Activated naive CD4-positive, alpha-beta T cell treated with anti-CD3 and anti-CD28 coated beads, Interleukin-2, amount 50 U/mL, for 72 hours (primary cell): ENCODE measurements at regions not wholly inside any gene's neighbourhood (a gene's known extent, or its start where the extent isn't known, plus 50 kb on each side); places are given as distances from the start of the nearest gene placed in this dataset.
A peak's percentile ranks its signal among the peaks of the same experiment; 100 is the strongest.
"Not testable (repeated sequence)": the region's sequence is repeated elsewhere in the genome, so short reads cannot be mapped to it uniquely, and the experiment has no call there.

Source experiments
- ATAC-seq, 2 donors: fragments of 150-1000 bp; cut with Tn5 transposase; 2 replicates each; pipeline ENCODE4 v1.10.0; 2021; ENCODE audit warnings: mild to moderate bottlenecking in 2 of 2, moderate library complexity in 2 of 2
- DNase-seq, 2 donors: peaks; one replicate each; pipeline ENCODE4 v3.0.0; 2021 to 2022; ENCODE audit warnings: low spot score in 2 of 2
- H3K27ac Mint-ChIP-seq, 2 donors: one replicate each; pipeline ENCODE4 v1.8.0; 2022; ENCODE audit warnings: mild to moderate bottlenecking in 2 of 2, mixed read lengths in 2 of 2
- H3K36me3 Mint-ChIP-seq, 2 donors: one replicate each; pipeline ENCODE4 v1.8.0; 2022; ENCODE audit warnings: mixed read lengths in 2 of 2
- H3K9me3 Mint-ChIP-seq, 2 donors: one replicate each; pipeline ENCODE4 v1.8.0; 2022; ENCODE audit warnings: mixed read lengths in 2 of 2

- DNase-seq, H3K27ac Mint-ChIP-seq, H3K9me3 Mint-ChIP-seq, ATAC-seq, H3K36me3 Mint-ChIP-seq: not testable (repeated sequence)
Observed at GRCh38 chr1:83405789-83406188, 593.1 kb downstream of the TTLL7 start.

- not testable (repeated sequence) for ATAC-seq, H3K27ac Mint-ChIP-seq, H3K36me3 Mint-ChIP-seq, H3K9me3 Mint-ChIP-seq, DNase-seq
Observed at GRCh38 chr1:83403500-83403899, 595.4 kb downstream of the TTLL7 start.

GRCh38 chr1:83401146-83401545, 597.8 kb downstream of the TTLL7 start:
- not testable (repeated sequence) for H3K9me3 Mint-ChIP-seq, H3K36me3 Mint-ChIP-seq, H3K27ac Mint-ChIP-seq, DNase-seq, ATAC-seq

- H3K9me3 Mint-ChIP-seq, H3K36me3 Mint-ChIP-seq, DNase-seq, H3K27ac Mint-ChIP-seq, ATAC-seq: not testable (repeated sequence)
Observed at GRCh38 chr1:83400173-83400572, 598.8 kb downstream of the TTLL7 start.

GRCh38 chr1:83398125-83398524, 600.8 kb downstream of the TTLL7 start:
- H3K27ac Mint-ChIP-seq: peak overlapping the region in 1 of 2 donors; percentile 44
- DNase-seq, H3K9me3 Mint-ChIP-seq, H3K36me3 Mint-ChIP-seq: not testable (repeated sequence)
- ATAC-seq: peak in 1 of 2 donors; percentile 83

GRCh38 chr1:83395130-83395529, 603.8 kb downstream of the TTLL7 start:
- ATAC-seq, H3K27ac Mint-ChIP-seq, DNase-seq, H3K36me3 Mint-ChIP-seq, H3K9me3 Mint-ChIP-seq: not testable (repeated sequence)

GRCh38 chr1:83386946-83387345, 612.0 kb downstream of the TTLL7 start:
- ATAC-seq, DNase-seq, H3K27ac Mint-ChIP-seq: not testable (repeated sequence)
- Mint-ChIP-seq H3K9me3 (peaks cover 0 to 21% of the 10 kb centered on the region in 2 donors), H3K36me3 (peaks cover 0 to 13% of the 10 kb centered on the region in 2 donors)

- ATAC-seq, H3K27ac Mint-ChIP-seq, DNase-seq: not testable (repeated sequence)
- H3K9me3 Mint-ChIP-seq: peaks cover 0 to 29% of the 10 kb centered on the region in 2 donors
- H3K36me3 Mint-ChIP-seq: peaks cover 6 to 13% of the 10 kb centered on the region in 2 donors
Observed at GRCh38 chr1:83383107-83383506, 615.8 kb downstream of the TTLL7 start.

GRCh38 chr1:83373018-83373417, 625.9 kb downstream of the TTLL7 start:
- not testable (repeated sequence) for DNase-seq, H3K27ac Mint-ChIP-seq, ATAC-seq, H3K9me3 Mint-ChIP-seq, H3K36me3 Mint-ChIP-seq

GRCh38 chr1:83369853-83370252, 629.1 kb downstream of the TTLL7 start:
- not testable (repeated sequence) for H3K27ac Mint-ChIP-seq, DNase-seq, H3K36me3 Mint-ChIP-seq, H3K9me3 Mint-ChIP-seq, ATAC-seq

- DNase-seq, ATAC-seq, H3K36me3 Mint-ChIP-seq, H3K27ac Mint-ChIP-seq, H3K9me3 Mint-ChIP-seq: not testable (repeated sequence)
Observed at GRCh38 chr1:83365320-83365719, 633.6 kb downstream of the TTLL7 start.

- DNase-seq, H3K27ac Mint-ChIP-seq, H3K36me3 Mint-ChIP-seq, ATAC-seq, H3K9me3 Mint-ChIP-seq: not testable (repeated sequence)
Observed at GRCh38 chr1:83345375-83345774, 653.6 kb downstream of the TTLL7 start.

GRCh38 chr1:83343767-83344166, 655.2 kb downstream of the TTLL7 start:
- not testable (repeated sequence) for H3K36me3 Mint-ChIP-seq, H3K27ac Mint-ChIP-seq, ATAC-seq, DNase-seq, H3K9me3 Mint-ChIP-seq

GRCh38 chr1:83342995-83343394, 655.9 kb downstream of the TTLL7 start:
- H3K27ac Mint-ChIP-seq, DNase-seq, H3K9me3 Mint-ChIP-seq, ATAC-seq, H3K36me3 Mint-ChIP-seq: not testable (repeated sequence)

GRCh38 chr1:83332308-83332707, 666.6 kb downstream of the TTLL7 start:
- not testable (repeated sequence) for H3K36me3 Mint-ChIP-seq, ATAC-seq, H3K27ac Mint-ChIP-seq, DNase-seq, H3K9me3 Mint-ChIP-seq

GRCh38 chr1:83318366-83318765, 680.6 kb downstream of the TTLL7 start:
- no peaks in the 10 kb centered on the region for H3K36me3 Mint-ChIP-seq
- H3K27ac Mint-ChIP-seq: no peak overlapping the region
- H3K9me3 Mint-ChIP-seq: peaks cover 0 to 1% of the 10 kb centered on the region in 2 donors
- ATAC-seq: no peak
- DNase-seq: no peak

GRCh38 chr1:83315446-83315845, 683.5 kb downstream of the TTLL7 start:
- not testable (repeated sequence) for H3K36me3 Mint-ChIP-seq, H3K9me3 Mint-ChIP-seq, ATAC-seq, H3K27ac Mint-ChIP-seq, DNase-seq

GRCh38 chr1:83310161-83310560, 688.8 kb downstream of the TTLL7 start:
- H3K9me3 Mint-ChIP-seq, ATAC-seq, H3K27ac Mint-ChIP-seq, H3K36me3 Mint-ChIP-seq, DNase-seq: not testable (repeated sequence)

GRCh38 chr1:83309035-83309434, 689.9 kb downstream of the TTLL7 start:
- H3K27ac Mint-ChIP-seq, H3K36me3 Mint-ChIP-seq, DNase-seq, ATAC-seq, H3K9me3 Mint-ChIP-seq: not testable (repeated sequence)
